ENCODE measurements at regions not wholly inside any gene's neighbourhood (a gene's known extent, or its start where the extent isn't known, plus 50 kb on each side); places are given as distances from the start of the nearest gene placed in this dataset.

GRCh38 chr2:238655974-238656722 lies 191.7 kb upstream of the TWIST2 start:
- DNase-seq, result no peak

GRCh38 chr2:238657132-238658053 lies 190.5 kb upstream of the TWIST2 start:
- DNase-seq, result no peak

- DNase-seq, result no peak
Observed at GRCh38 chr2:238658054-238658407, 189.9 kb upstream of the TWIST2 start.

GRCh38 chr2:238658820-238659219 lies 189.1 kb upstream of the TWIST2 start:
- no peak for DNase-seq

- no peak for DNase-seq
Observed at GRCh38 chr2:238659231-238659630, 188.7 kb upstream of the TWIST2 start.

- DNase-seq, result no peak
Observed at GRCh38 chr2:238663586-238663985, 184.3 kb upstream of the TWIST2 start.

- no peak for DNase-seq
Observed at GRCh38 chr2:238665919-238666318, 182.0 kb upstream of the TWIST2 start.

GRCh38 chr2:238666543-238666942 lies 181.3 kb upstream of the TWIST2 start:
- no peak for DNase-seq

GRCh38 chr2:238667008-238667407 lies 180.9 kb upstream of the TWIST2 start:
- DNase-seq, result no peak

- DNase-seq, result no peak
Observed at GRCh38 chr2:238667639-238668038, 180.2 kb upstream of the TWIST2 start.

- DNase-seq, result no peak
Observed at GRCh38 chr2:238668426-238668825, 179.5 kb upstream of the TWIST2 start.

GRCh38 chr2:238669046-238669445 lies 178.8 kb upstream of the TWIST2 start:
- no peak for DNase-seq

- DNase-seq, result no peak
Observed at GRCh38 chr2:238669581-238670080, 178.3 kb upstream of the TWIST2 start.

- no peak for DNase-seq
Observed at GRCh38 chr2:238670111-238670585, 177.7 kb upstream of the TWIST2 start.

- DNase-seq, result no peak
Observed at GRCh38 chr2:238682536-238682935, 165.3 kb upstream of the TWIST2 start.

GRCh38 chr2:238684362-238685326 lies 163.2 kb upstream of the TWIST2 start:
- DNase-seq, result no peak

- no peak for DNase-seq
Observed at GRCh38 chr2:238685327-238685709, 162.6 kb upstream of the TWIST2 start.

GRCh38 chr2:238685713-238686112 lies 162.2 kb upstream of the TWIST2 start:
- DNase-seq, result no peak

- no peak for DNase-seq
Observed at GRCh38 chr2:238686223-238686622, 161.7 kb upstream of the TWIST2 start.

- no peak for DNase-seq
Observed at GRCh38 chr2:238688193-238689153, 159.4 kb upstream of the TWIST2 start.

- DNase-seq, result no peak
Observed at GRCh38 chr2:238689331-238689730, 158.6 kb upstream of the TWIST2 start.
